ENCODE measurements at regions not wholly inside any gene's neighbourhood (a gene's known extent, or its start where the extent isn't known, plus 50 kb on each side); places are given as distances from the start of the nearest gene placed in this dataset.

DNA sequence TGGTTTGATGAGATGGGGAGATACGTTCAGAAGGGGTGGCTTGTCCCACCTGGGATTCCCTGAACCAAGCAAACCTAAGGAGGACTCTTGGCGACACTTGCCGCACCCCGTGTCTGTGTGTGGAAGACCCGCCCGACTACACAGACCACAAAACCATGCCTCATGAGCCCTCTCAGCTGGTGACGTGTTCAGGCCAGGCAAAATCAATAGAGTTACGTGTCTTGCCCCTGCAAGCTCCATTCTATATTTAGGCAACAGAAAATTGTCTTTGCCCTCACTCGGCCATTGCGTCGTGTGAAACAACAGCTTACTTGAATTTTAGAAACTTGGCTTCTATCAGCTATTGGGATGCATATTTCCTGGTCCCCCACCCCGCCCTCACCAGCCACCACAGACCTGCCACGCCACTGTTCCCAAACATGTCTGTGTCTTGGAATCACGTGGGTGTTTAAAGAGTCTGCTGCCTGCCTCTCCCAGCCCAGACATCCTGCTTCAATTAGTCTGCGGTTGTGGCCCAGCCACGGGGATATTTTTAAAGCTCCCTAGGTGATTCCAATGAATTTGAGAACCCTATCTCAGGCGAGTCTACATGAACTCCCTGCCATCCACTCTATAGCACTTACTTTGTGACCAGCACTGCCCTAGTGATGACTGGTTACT is 279.2 kb upstream of the EXOC2 start:
- TF ChIP-seq, protein P1, sequence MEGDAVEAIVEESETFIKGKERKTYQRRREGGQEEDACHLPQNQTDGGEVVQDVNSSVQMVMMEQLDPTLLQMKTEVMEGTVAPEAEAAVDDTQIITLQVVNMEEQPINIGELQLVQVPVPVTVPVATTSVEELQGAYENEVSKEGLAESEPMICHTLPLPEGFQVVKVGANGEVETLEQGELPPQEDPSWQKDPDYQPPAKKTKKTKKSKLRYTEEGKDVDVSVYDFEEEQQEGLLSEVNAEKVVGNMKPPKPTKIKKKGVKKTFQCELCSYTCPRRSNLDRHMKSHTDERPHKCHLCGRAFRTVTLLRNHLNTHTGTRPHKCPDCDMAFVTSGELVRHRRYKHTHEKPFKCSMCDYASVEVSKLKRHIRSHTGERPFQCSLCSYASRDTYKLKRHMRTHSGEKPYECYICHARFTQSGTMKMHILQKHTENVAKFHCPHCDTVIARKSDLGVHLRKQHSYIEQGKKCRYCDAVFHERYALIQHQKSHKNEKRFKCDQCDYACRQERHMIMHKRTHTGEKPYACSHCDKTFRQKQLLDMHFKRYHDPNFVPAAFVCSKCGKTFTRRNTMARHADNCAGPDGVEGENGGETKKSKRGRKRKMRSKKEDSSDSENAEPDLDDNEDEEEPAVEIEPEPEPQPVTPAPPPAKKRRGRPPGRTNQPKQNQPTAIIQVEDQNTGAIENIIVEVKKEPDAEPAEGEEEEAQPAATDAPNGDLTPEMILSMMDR (IDR thresholded peaks at IDR 0.05): no peak
- TF ChIP-seq POLR2A (IDR thresholded peaks at IDR 0.05): no peak

Measured in testis (tissue), 2 donors.